Hypothalamus (tissue), 51 donors: ENCODE measurements at regions not wholly inside any gene's neighbourhood (a gene's known extent, or its start where the extent isn't known, plus 50 kb on each side); places are given as distances from the start of the nearest gene placed in this dataset.
"Not testable (repeated sequence)": the region's sequence is repeated elsewhere in the genome, so short reads cannot be mapped to it uniquely, and the experiment has no call there.

Experiments
- DNase-seq, 51 donors: peaks; one replicate each; lab custom pipeline; 2025; lab: John Stamatoyannopoulos, UW

- peak in 1 of 51 donors; percentile 41 for DNase-seq
Observed at GRCh38 chr5:173667702-173668101, 51.3 kb upstream of the BOD1 start.

DNA sequence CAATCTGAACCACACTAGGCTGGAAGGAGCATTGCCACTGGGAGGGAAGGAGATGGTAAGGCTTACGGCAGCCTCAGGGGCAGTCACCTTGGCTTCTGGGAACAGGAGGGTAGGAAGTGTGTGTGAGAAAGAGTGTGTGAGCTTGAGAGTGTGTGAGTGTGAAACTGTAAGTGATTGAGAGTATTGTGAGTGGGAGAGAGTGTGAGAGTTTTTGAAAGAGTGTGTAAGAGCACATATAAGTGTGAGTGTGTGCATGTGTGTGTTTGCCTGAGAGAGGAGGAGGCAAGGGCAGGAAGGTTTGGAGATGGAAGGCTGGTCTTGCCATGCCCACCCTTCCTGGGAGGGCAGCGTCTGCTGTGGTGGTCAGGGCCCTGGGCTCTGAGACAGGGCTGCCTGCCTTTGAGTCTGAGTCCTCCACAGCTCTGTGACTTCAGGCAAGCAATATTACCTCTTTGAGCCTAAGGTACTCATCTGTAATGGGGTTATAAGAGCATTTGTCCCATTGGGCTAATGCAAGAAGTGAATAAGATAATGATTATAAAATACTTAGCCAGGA lies 51.9 kb upstream of the BOD1 start:
- DNase-seq: no peak

DNA sequence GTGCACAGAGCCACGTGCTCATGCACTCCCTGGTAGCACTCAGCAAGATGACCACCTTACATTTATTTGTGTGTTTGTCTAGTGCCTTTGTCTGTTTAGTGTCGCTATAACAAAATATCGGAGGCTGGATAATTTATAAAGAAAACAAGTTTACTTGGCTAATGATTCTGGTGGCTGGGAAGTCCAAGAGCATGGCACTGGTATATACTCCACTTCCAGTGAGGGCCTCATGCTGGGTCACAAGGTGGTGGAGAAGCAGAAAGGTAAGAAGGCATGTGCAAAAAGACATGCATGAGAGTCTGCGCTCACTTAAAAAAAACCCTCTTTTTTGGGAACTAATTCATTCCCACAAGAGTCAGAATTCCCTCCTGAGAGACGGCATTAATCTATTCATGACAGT lies 52.5 kb upstream of the BOD1 start:
- DNase-seq: no peak

- no peak for DNase-seq
Observed at GRCh38 chr5:173669483-173669882, 53.0 kb upstream of the BOD1 start.

DNA sequence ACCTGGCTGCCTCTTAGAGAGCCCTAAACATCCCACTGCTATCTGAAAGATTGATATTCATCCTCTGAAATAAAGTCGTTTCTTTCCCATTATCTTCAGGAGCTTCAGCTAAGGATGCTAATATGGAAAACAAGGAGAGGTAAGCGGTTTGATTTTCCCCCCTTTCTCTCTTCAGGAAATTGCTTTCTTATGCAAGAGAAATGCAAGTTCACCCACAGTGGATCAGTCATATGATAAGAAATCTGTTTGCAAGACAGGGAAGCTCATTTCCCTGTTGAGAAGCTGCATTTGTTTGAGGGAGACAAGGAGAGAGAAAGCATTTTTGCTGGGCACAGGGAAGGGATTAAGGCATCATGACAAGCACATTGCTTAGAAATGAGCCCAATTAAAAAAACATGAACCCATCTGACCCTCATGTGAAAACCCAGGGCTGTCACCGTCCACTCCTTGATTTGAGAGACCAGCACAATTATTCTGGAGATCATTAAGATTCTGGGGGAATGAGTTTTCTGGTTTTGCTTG lies 53.7 kb upstream of the BOD1 start:
- DNase-seq: peak in 1 of 51 donors; percentile 81

- DNase-seq: peak in 10 of 51 donors; percentile 33 to 83 (median 66)
Observed at GRCh38 chr5:173670791-173671120, 54.3 kb upstream of the BOD1 start.

GRCh38 chr5:173671121-173671949 lies 54.9 kb upstream of the BOD1 start:
- DNase-seq: peak in 46 of 51 donors; percentile 22 to 91 (median 73)

- no peak for DNase-seq
Observed at GRCh38 chr5:173672166-173672565, 55.7 kb upstream of the BOD1 start.

- no peak for DNase-seq
Observed at GRCh38 chr5:173672891-173673290, 56.4 kb upstream of the BOD1 start.

DNA sequence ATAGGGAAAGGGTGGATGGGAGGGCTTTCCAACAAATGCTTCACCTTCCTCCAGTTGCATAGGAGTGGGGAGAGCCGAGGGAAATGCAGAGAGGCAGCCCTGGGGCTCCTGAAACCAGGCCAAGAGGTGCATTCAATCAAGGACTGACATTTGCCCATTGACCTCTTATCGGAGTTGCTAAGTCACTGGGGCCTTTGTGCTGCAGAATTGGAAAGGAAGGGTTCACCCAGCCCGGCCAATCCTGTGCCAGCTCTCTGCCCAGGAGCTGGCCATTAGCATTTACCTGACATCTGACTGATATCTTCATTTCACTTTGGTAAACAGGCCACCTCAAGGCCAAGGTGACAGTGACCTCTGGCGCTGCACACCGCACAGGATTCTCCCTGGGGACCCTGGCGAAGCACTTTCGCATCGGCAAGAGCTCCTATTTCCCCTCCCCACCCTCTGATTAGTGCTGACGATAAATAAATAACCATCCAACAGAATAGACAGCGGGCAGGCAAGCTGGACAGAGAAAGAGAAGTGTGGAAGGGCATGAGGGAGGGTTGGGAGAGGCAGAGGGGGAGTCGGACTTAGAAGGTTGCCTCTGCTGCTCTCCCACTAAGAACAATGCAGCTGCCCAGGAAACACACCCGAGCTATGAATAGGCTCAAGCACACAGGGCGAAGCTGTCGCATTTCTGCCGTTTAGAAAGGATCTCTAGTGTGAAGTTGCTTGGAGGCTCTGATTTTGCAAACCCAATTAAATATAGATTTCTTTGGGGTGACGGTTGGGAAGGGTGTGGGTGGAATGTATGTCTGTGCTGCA lies 57.0 kb upstream of the BOD1 start:
- peak in 1 of 51 donors; percentile 12 for DNase-seq

DNA sequence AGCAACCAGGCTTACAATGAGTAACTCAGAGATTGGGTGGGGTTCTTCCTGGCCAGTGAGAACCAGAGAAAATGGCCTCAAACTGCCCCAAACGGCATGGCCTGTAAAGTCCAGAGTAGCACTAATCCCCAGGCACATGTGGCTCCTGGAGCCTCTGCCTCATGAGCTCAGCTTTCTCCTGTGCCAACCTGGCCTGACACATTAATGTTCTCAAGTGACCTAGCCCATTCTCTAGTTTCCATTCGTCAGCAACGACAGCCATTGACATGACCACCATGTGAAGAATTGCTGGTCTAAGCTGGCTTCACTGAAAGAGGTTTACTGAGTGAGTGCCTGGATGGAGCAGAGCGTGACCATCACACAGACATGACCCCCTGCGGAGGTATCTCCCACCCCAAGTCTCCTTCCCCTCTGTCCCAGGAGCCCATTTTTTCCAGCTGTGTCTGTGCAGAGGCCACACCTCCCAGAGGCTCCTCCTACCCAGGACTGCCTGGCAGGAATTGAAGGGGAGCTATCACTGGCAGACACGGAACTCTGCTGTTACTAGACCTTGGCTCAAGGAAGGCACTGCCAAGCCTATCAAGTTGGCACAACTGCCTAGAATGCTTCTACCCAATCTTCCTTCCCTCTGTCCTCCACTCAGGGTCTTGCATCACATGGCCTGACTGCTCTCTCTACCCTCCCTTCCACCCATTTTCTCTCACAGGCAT lies 59.0 kb upstream of the BOD1 start:
- no peak for DNase-seq

GRCh38 chr5:173676375-173676774 lies 59.9 kb upstream of the BOD1 start:
- no peak for DNase-seq

DNA sequence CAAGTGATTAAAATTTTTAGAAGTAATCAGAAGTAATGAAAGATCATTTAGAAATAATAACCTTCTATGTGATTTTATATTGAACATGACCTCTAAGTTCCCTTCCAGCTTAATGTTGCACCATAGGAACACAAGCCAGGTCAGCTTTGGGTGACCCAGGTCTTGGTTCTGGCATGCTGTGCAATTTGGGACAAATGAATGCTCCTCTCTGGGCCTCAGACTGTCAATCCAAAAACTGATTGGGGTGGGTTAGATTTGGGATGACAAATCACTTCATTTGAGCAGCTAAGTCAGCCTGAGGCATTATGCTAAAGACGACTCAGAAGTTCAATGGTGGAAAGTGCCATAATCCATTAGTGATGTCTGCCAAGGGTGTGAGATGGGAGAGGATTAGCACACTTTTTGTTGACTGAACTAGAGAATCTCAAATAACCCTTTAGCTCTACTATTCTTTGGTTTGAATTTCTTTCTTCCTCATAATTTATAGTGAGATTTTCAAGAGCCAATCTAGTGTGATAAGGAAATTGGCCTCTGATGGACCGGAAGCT lies 60.7 kb upstream of the BOD1 start:
- no peak for DNase-seq

GRCh38 chr5:173679909-173680630 lies 63.6 kb upstream of the BOD1 start:
- DNase-seq: no peak

DNA sequence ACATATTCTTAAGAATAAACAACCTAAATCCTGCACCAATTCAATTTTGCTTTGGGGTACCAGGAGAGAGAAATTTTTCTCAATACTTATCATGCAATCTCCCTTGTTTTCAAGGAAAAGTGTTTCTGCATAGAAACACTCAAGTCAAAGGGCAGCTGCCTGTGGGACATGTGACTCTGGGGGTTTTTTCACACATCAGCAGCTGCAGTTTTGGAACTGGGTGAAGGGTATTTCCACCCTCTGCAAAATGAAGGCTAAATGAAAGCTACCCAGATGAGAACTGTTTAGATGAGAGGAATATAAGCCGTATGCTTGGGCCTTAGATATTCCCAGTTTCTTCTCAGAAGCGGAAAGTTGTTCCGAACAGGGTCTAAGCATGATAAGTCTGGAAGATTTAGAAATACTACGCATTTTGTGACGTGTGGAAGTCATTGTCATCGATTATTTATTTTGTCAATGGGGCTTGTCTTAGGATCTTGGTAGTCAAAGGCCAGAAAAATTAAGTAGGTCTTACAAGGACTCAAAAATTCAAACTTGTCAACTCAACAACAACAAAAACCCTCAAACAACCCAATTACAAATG lies 64.3 kb upstream of the BOD1 start:
- no peak for DNase-seq

DNA sequence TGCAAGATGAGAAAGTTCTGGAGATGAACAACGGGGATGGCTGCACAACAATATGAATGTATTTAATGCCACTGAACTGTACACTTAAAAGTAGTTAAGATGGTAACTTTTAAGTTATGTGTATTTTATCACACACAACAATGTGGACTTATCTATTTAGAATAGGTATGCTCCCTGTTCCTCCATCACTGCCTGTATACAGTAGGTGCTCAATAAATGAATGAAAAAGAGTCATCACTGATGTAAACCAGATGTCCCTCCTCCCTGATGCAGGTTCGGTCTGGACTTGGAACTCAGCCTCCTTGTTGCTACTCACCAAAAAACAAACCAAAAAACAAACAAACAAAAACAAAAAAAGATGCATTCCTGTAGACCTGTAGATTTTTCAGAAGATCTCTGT lies 65.9 kb upstream of the BOD1 start:
- no peak for DNase-seq

- DNase-seq: not testable (repeated sequence)
Observed at GRCh38 chr5:173684535-173684934, 68.1 kb upstream of the BOD1 start.

GRCh38 chr5:173686950-173687349 lies 70.5 kb upstream of the BOD1 start:
- DNase-seq: no peak

- DNase-seq: no peak
Observed at GRCh38 chr5:173688703-173689102, 72.3 kb upstream of the BOD1 start.
